CD4-positive, CD25-positive, alpha-beta regulatory T cell (primary cell): ENCODE measurements at regions not wholly inside any gene's neighbourhood (a gene's known extent, or its start where the extent isn't known, plus 50 kb on each side); places are given as distances from the start of the nearest gene placed in this dataset.
A peak's percentile ranks its signal among the peaks of the same experiment; 100 is the strongest.

ENCODE experiments used
- ATAC-seq, 2 donors: fragments of 150-1000 bp; cut with Tn5 transposase; one replicate each; pipeline ENCODE4 v1.10.0; 2021; ENCODE audit warnings: low read depth in 2 of 2, moderate number of reproducible peaks in 2 of 2, moderate library complexity in 1 of 2
- DNase-seq, 3 donors: peaks; one replicate each; pipeline versions ENCODE4 v3.0.0 to v3.0.0-alpha.2; 2012 to 2022; ENCODE audit warnings: mixed read lengths in 1 of 3
- H3K27ac ChIP-seq: one replicate; pipeline ENCODE4 v1.7.0; 2013; ENCODE audit warnings: mild to moderate bottlenecking, low read length; ENCODE audit not compliant: insufficient read depth, poor library complexity, severe bottlenecking
- H3K27me3 ChIP-seq: one replicate; pipeline ENCODE4 v1.7.0; 2013; ENCODE audit warnings: low read length; ENCODE audit not compliant: control insufficient read depth, insufficient read depth
- H3K36me3 ChIP-seq: one replicate; pipeline ENCODE4 v1.7.0; 2013; ENCODE audit warnings: mild to moderate bottlenecking, low read length, moderate library complexity; ENCODE audit not compliant: control insufficient read depth, insufficient read depth
- H3K4me1 ChIP-seq: 2 replicates; pipeline ENCODE4 v1.7.0; 2013; ENCODE audit warnings: mild to moderate bottlenecking, low read length; ENCODE audit not compliant: insufficient read depth, control insufficient read depth, poor library complexity, severe bottlenecking
- H3K4me3 ChIP-seq: one replicate; pipeline ENCODE4 v1.7.0; 2013; ENCODE audit warnings: low read depth, mild to moderate bottlenecking, low read length, moderate library complexity
- H3K9me3 ChIP-seq, 2 experiments: 1 replicate in 1 of 2; 2 replicates in 1 of 2; pipeline ENCODE4 v1.7.0; 2013; ENCODE audit warnings: low read length in 2 of 2, mild to moderate bottlenecking in 1 of 2, moderate library complexity in 1 of 2; ENCODE audit not compliant: control insufficient read depth in 2 of 2
- H3K27ac Mint-ChIP-seq, 3 donors: one replicate each; pipeline ENCODE4 v1.8.0; 2020 to 2022; ENCODE audit warnings: mild to moderate bottlenecking in 3 of 3, mixed read lengths in 3 of 3, moderate library complexity in 2 of 3
- H3K27me3 Mint-ChIP-seq: one replicate; pipeline ENCODE4 v1.8.0; 2022; ENCODE audit warnings: mild to moderate bottlenecking, mixed read lengths
- H3K36me3 Mint-ChIP-seq: one replicate; pipeline ENCODE4 v1.8.0; 2020; ENCODE audit warnings: mixed read lengths
- H3K4me1 Mint-ChIP-seq, 4 donors: one replicate each; pipeline ENCODE4 v1.8.0; 2020 to 2022; ENCODE audit warnings: mixed read lengths in 4 of 4, mild to moderate bottlenecking in 1 of 4
- H3K4me3 Mint-ChIP-seq, 4 donors: one replicate each; pipeline ENCODE4 v1.8.0; 2020 to 2022; ENCODE audit warnings: mild to moderate bottlenecking in 4 of 4, mixed read lengths in 4 of 4, moderate library complexity in 3 of 4
- H3K9me3 Mint-ChIP-seq, 7 donors: one replicate each; pipeline ENCODE4 v1.8.0; 2020 to 2022; ENCODE audit warnings: mixed read lengths in 7 of 7, mild to moderate bottlenecking in 3 of 7, moderate library complexity in 2 of 7

GRCh38 chr20:18922898-18923297 is 109.3 kb downstream of the SCP2D1 start:
- H3K4me3 Mint-ChIP-seq = no peak overlapping the region
- Histone ChIP-seq H3K9me3 (no peaks in the 10 kb centered on the region), H3K36me3 (no peaks in the 10 kb centered on the region), H3K4me3 (no peak overlapping the region), H3K27ac (no peak overlapping the region), H3K27me3 (no peaks in the 10 kb centered on the region), H3K4me1 (no peaks in the 10 kb centered on the region)
- peaks cover 0 to 2% (median 0%) of the 10 kb centered on the region in 7 donors for H3K9me3 Mint-ChIP-seq
- H3K4me1 Mint-ChIP-seq = no peaks in the 10 kb centered on the region
- no peak overlapping the region for H3K27ac Mint-ChIP-seq
- no peaks in the 10 kb centered on the region for H3K36me3 Mint-ChIP-seq
- ATAC-seq (no peak), DNase-seq (no peak)
- H3K27me3 Mint-ChIP-seq = peaks cover 8% of the 10 kb centered on the region

- no peaks in the 10 kb centered on the region for H3K4me1 Mint-ChIP-seq
- no peak for ATAC-seq
- H3K36me3 Mint-ChIP-seq = no peaks in the 10 kb centered on the region
- Histone ChIP-seq H3K4me3 (no peak overlapping the region), H3K36me3 (no peaks in the 10 kb centered on the region), H3K27me3 (no peaks in the 10 kb centered on the region), H3K4me1 (no peaks in the 10 kb centered on the region), H3K9me3 (no peaks in the 10 kb centered on the region), H3K27ac (no peak overlapping the region)
- H3K9me3 Mint-ChIP-seq = peaks cover 0 to 10% (median 0%) of the 10 kb centered on the region in 7 donors
- H3K27ac Mint-ChIP-seq = no peak overlapping the region
- peaks cover 4% of the 10 kb centered on the region for H3K27me3 Mint-ChIP-seq
- DNase-seq = no peak
- H3K4me3 Mint-ChIP-seq = no peak overlapping the region
These were observed 113.4 kb downstream of the SCP2D1 start for GRCh38 chr20:18926965-18927364.

GRCh38 chr20:18928626-18929025 is 115.0 kb downstream of the SCP2D1 start:
- no peak for ATAC-seq
- H3K4me1 Mint-ChIP-seq = no peaks in the 10 kb centered on the region
- peaks cover 0 to 10% (median 0%) of the 10 kb centered on the region in 7 donors for H3K9me3 Mint-ChIP-seq
- H3K36me3 Mint-ChIP-seq = no peaks in the 10 kb centered on the region
- H3K27ac Mint-ChIP-seq = peak overlapping the region in 1 of 3 donors; percentile 8
- Histone ChIP-seq H3K36me3 (no peaks in the 10 kb centered on the region), H3K4me1 (no peaks in the 10 kb centered on the region), H3K27me3 (no peaks in the 10 kb centered on the region), H3K4me3 (no peak overlapping the region), H3K9me3 (no peaks in the 10 kb centered on the region), H3K27ac (no peak overlapping the region)
- peaks cover 4% of the 10 kb centered on the region for H3K27me3 Mint-ChIP-seq
- H3K4me3 Mint-ChIP-seq = no peak overlapping the region
- DNase-seq = no peak

GRCh38 chr20:18929800-18930199 is 116.2 kb downstream of the SCP2D1 start:
- no peak for ATAC-seq
- DNase-seq = no peak
- Histone ChIP-seq H3K9me3 (no peaks in the 10 kb centered on the region), H3K4me1 (no peaks in the 10 kb centered on the region), H3K36me3 (no peaks in the 10 kb centered on the region), H3K4me3 (no peak overlapping the region), H3K27ac (no peak overlapping the region), H3K27me3 (no peaks in the 10 kb centered on the region)
- Mint-ChIP-seq H3K36me3 (no peaks in the 10 kb centered on the region), H3K4me3 (no peak overlapping the region), H3K27ac (no peak overlapping the region), H3K27me3 (peaks cover 4% of the 10 kb centered on the region), H3K9me3 (peaks cover 0 to 8% (median 0%) of the 10 kb centered on the region in 7 donors), H3K4me1 (no peaks in the 10 kb centered on the region)

- no peak overlapping the region for H3K27ac Mint-ChIP-seq
- H3K36me3 ChIP-seq = no peaks in the 10 kb centered on the region
- H3K27me3 Mint-ChIP-seq = no peaks in the 10 kb centered on the region
- DNase-seq = no peak
- no peak overlapping the region for H3K27ac ChIP-seq
- no peak for ATAC-seq
- no peaks in the 10 kb centered on the region for H3K36me3 Mint-ChIP-seq
- H3K9me3 Mint-ChIP-seq = peaks cover 0 to 9% (median 1%) of the 10 kb centered on the region in 7 donors
- no peaks in the 10 kb centered on the region for H3K4me1 ChIP-seq
- H3K9me3 ChIP-seq = no peaks in the 10 kb centered on the region
- H3K4me3 ChIP-seq = no peak overlapping the region
- H3K4me3 Mint-ChIP-seq = no peak overlapping the region
- H3K4me1 Mint-ChIP-seq = no peaks in the 10 kb centered on the region
- H3K27me3 ChIP-seq = no peaks in the 10 kb centered on the region
These were observed 130.0 kb downstream of the SCP2D1 start for GRCh38 chr20:18943542-18943941.

GRCh38 chr20:18956890-18957289 is 143.3 kb downstream of the SCP2D1 start:
- DNase-seq (no peak), ATAC-seq (no peak)
- Mint-ChIP-seq H3K27me3 (no peaks in the 10 kb centered on the region), H3K36me3 (no peaks in the 10 kb centered on the region), H3K4me1 (no peaks in the 10 kb centered on the region), H3K4me3 (no peak overlapping the region), H3K27ac (no peak overlapping the region), H3K9me3 (peaks cover 0 to 7% (median 1%) of the 10 kb centered on the region in 7 donors)
- no peak overlapping the region for H3K27ac ChIP-seq
- H3K4me3 ChIP-seq = no peak overlapping the region
- no peaks in the 10 kb centered on the region for H3K27me3 ChIP-seq
- H3K9me3 ChIP-seq = peaks cover 0 to 4% of the 10 kb centered on the region in 2 experiments
- no peaks in the 10 kb centered on the region for H3K36me3 ChIP-seq
- H3K4me1 ChIP-seq = no peaks in the 10 kb centered on the region

GRCh38 chr20:18957328-18957727 is 143.7 kb downstream of the SCP2D1 start:
- peaks cover 0 to 7% (median 1%) of the 10 kb centered on the region in 7 donors for H3K9me3 Mint-ChIP-seq
- H3K27ac Mint-ChIP-seq = no peak overlapping the region
- Histone ChIP-seq H3K36me3 (no peaks in the 10 kb centered on the region), H3K27me3 (no peaks in the 10 kb centered on the region), H3K4me1 (no peaks in the 10 kb centered on the region), H3K4me3 (no peak overlapping the region), H3K27ac (no peak overlapping the region), H3K9me3 (peaks cover 0 to 4% of the 10 kb centered on the region in 2 experiments)
- no peaks in the 10 kb centered on the region for H3K4me1 Mint-ChIP-seq
- H3K36me3 Mint-ChIP-seq = no peaks in the 10 kb centered on the region
- H3K4me3 Mint-ChIP-seq = no peak overlapping the region
- DNase-seq (no peak), ATAC-seq (no peak)
- no peaks in the 10 kb centered on the region for H3K27me3 Mint-ChIP-seq

- H3K36me3 Mint-ChIP-seq = no peaks in the 10 kb centered on the region
- peaks cover 0 to 1% (median 0%) of the 10 kb centered on the region in 7 donors for H3K9me3 Mint-ChIP-seq
- no peaks in the 10 kb centered on the region for H3K9me3 ChIP-seq
- no peaks in the 10 kb centered on the region for H3K4me1 ChIP-seq
- H3K4me3 ChIP-seq = no peak overlapping the region
- ATAC-seq (no peak), DNase-seq (no peak)
- no peaks in the 10 kb centered on the region for H3K4me1 Mint-ChIP-seq
- H3K27ac Mint-ChIP-seq = no peak overlapping the region
- no peaks in the 10 kb centered on the region for H3K27me3 Mint-ChIP-seq
- no peak overlapping the region for H3K27ac ChIP-seq
- H3K36me3 ChIP-seq = no peaks in the 10 kb centered on the region
- no peaks in the 10 kb centered on the region for H3K27me3 ChIP-seq
- no peak overlapping the region for H3K4me3 Mint-ChIP-seq
These were observed 157.5 kb downstream of the SCP2D1 start for GRCh38 chr20:18971121-18971520.
